ENCODE measurements at regions not wholly inside any gene's neighbourhood (a gene's known extent, or its start where the extent isn't known, plus 50 kb on each side); places are given as distances from the start of the nearest gene placed in this dataset.
"Not testable (repeated sequence)": the region's sequence is repeated elsewhere in the genome, so short reads cannot be mapped to it uniquely, and the experiment has no call there.

- DNase-seq = not testable (repeated sequence)
Observed at GRCh38 chr5:145652700-145653099, 182.4 kb downstream of the PRELID2 start.

GRCh38 chr5:145647137-145647536 is 188.0 kb downstream of the PRELID2 start:
- not testable (repeated sequence) for DNase-seq

GRCh38 chr5:145643214-145643613 is 191.9 kb downstream of the PRELID2 start:
- DNase-seq = not testable (repeated sequence)

- no peak for DNase-seq
Observed at GRCh38 chr5:145637396-145637795, 197.7 kb downstream of the PRELID2 start.

- DNase-seq = no peak
Observed at GRCh38 chr5:145636371-145636770, 198.8 kb downstream of the PRELID2 start.

- no peak for DNase-seq
Observed at GRCh38 chr5:145633474-145633873, 201.7 kb downstream of the PRELID2 start.

GRCh38 chr5:145632701-145633100 is 202.4 kb downstream of the PRELID2 start:
- DNase-seq = no peak

GRCh38 chr5:145629047-145629446 is 206.1 kb downstream of the PRELID2 start:
- DNase-seq = no peak

- no peak for DNase-seq
Observed at GRCh38 chr5:145628525-145628924, 206.6 kb downstream of the PRELID2 start.

- no peak for DNase-seq
Observed at GRCh38 chr5:145619806-145620310, 215.3 kb downstream of the PRELID2 start.

- not testable (repeated sequence) for DNase-seq
Observed at GRCh38 chr5:145616739-145617138, 218.4 kb downstream of the PRELID2 start.

- no peak for DNase-seq
Observed at GRCh38 chr5:145598983-145599382, 236.2 kb downstream of the PRELID2 start.

GRCh38 chr5:145598184-145598583 is 237.0 kb downstream of the PRELID2 start:
- DNase-seq = no peak

GRCh38 chr5:145591578-145591977 is 243.6 kb downstream of the PRELID2 start:
- DNase-seq = no peak

- DNase-seq = no peak
Observed at GRCh38 chr5:145589063-145589462, 246.1 kb downstream of the PRELID2 start.

GRCh38 chr5:145588558-145588957 is 246.6 kb downstream of the PRELID2 start:
- no peak for DNase-seq

- DNase-seq = no peak
Observed at GRCh38 chr5:145588113-145588512, 247.0 kb downstream of the PRELID2 start.

GRCh38 chr5:145587710-145588109 is 247.4 kb downstream of the PRELID2 start:
- no peak for DNase-seq

- DNase-seq = no peak
Observed at GRCh38 chr5:145587308-145587672, 247.9 kb downstream of the PRELID2 start.

- no peak for DNase-seq
Observed at GRCh38 chr5:145586661-145587307, 248.4 kb downstream of the PRELID2 start.

GRCh38 chr5:145585443-145586148 is 249.5 kb downstream of the PRELID2 start:
- no peak for DNase-seq

- no peak for DNase-seq
Observed at GRCh38 chr5:145579301-145579700, 255.8 kb downstream of the PRELID2 start.

GRCh38 chr5:145574889-145575573 is 260.1 kb downstream of the PRELID2 start:
- no peak for DNase-seq

GRCh38 chr5:145568581-145568980 is 266.6 kb downstream of the PRELID2 start:
- no peak for DNase-seq

Measured in NCI-H1694 (cell line).